ENCODE measurements at regions not wholly inside any gene's neighbourhood (a gene's known extent, or its start where the extent isn't known, plus 50 kb on each side); places are given as distances from the start of the nearest gene placed in this dataset.
"Not testable (repeated sequence)": the region's sequence is repeated elsewhere in the genome, so short reads cannot be mapped to it uniquely, and the experiment has no call there.

DNA sequence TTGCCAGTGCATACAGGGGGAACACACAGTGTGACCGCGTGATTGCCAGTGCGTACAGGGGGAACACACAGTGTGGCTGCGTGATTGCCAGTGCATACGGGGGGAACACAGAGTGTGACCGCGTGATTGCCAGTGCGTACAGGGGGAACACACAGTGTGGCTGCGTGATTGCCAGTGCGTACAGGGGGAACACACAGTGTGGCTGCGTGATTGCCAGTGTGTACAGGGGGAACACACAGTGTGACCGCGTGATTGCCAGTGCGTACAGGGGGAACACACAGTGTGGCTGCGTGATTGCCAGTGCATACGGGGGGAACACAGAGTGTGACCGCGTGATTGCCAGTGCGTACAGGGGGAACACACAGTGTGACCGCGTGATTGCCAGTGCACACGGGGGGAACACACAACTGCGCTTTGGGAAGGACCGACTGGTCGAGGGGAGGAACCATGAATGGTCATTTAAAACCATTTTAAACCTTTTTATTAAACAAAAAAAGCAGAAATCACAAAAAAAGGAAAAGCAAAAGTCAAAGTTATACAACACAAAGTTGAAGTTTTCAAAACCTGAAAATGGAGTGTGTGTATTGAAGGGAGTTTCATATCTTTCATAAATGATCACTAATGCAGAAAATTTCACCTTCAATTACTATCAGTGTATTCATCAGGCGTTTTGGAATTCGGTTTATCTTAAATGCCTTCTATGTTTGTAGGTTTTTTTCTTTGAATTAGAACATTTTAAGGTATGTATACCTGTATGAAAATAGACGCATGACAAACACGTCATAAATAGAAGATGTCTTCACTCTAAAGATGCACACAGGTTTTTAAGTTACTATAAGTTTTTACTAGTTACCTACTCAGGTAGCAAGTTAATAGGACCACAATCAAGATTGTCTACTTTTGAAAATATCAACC lies 141.0 kb downstream of the RTP5 start:
- DNase-seq: not testable (repeated sequence)

DNA sequence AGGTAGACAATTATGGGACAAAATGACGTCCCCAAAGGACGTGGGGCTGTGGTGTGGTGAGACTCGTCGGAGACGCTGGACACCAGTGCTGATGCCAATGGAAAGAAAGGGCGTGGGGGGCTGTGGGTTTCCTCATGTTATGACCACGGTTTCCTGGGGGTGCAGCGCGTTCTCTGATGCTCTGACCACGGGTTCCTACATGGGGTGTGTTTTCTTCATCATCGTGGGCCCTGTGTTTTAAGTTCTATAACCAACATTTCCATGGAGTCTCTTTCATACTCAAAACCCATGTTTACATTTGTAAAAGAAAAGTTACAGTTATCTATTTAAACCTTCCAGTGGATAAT lies 141.6 kb downstream of the RTP5 start:
- DNase-seq: no peak

DNA sequence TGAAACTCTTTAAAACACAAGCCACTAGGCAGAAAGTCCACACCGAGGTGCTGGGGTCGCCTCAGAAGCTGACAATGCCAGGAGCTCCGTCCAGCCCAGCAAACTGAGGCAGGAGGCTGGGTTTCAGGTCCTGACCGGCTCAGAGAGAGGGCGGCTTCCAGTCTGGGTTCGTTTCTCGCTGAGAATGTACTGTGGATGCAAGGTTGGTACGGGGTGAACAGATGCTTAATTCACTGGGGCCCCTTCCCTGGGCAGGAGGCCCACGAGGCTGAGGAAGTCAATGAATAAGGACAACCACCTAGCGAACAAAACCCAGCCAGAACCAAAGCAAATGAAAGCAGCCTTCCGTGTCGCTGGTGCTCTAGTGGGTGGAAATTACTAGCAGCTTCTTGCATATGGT lies 142.0 kb downstream of the RTP5 start:
- DNase-seq: no peak

- DNase-seq: no peak
Measured at GRCh38 chr2:242011991-242012764, 142.6 kb downstream of the RTP5 start.

- no peak for DNase-seq
Measured at GRCh38 chr2:242012956-242013764, 143.6 kb downstream of the RTP5 start.

GRCh38 chr2:242013771-242014170 lies 144.2 kb downstream of the RTP5 start:
- DNase-seq: no peak

DNA sequence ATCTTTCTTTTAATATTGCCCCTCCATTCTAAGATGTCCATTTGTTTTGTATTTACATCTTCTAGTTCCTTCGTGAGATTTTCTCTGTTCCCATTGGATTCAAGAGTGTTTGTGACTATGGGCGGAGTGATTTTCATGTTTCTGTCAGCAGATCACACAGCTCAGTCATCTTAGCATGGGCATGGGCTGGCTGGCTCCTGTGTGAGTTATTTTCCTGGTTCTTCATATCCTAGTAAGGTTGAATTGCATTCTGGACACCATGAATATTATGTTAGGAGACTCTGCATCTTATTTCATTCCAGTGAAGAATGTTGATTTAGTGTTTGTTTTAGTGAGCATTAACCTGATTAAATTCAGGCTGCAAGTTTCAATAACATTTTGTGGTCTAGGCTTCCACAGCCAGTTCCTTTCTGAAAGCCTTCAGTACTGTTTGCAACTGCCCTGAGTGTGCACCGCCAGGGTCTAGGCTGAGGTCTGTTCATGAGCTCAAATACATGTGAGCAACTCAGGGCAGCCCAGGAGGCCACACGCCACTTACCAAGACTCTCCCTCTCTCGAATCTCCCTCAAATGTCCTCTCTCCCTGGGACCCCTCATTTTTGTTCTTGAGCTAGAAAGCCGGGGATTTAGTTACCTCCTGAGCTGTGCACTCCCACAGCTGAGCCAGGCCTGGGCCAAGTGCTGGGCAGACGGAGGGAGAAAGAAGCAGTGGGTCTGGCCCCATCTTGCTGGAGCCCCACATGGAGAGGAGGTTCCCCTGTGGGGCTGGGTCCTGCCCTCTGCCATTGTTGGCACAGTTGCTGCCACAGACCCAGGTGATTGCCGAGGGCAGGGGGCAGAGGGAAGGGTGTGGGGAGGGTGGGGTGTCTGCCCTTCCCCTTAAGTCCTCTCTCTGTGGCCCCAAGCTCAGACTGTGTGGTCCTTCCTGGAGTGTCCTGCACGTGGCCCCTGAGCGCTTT lies 145.9 kb downstream of the RTP5 start:
- DNase-seq: peak; percentile 9

- DNase-seq: peak; percentile 2
Measured at GRCh38 chr2:242017086-242017485, 147.6 kb downstream of the RTP5 start.

GRCh38 chr2:242018416-242018815 lies 148.9 kb downstream of the RTP5 start:
- not testable (repeated sequence) for DNase-seq

DNA sequence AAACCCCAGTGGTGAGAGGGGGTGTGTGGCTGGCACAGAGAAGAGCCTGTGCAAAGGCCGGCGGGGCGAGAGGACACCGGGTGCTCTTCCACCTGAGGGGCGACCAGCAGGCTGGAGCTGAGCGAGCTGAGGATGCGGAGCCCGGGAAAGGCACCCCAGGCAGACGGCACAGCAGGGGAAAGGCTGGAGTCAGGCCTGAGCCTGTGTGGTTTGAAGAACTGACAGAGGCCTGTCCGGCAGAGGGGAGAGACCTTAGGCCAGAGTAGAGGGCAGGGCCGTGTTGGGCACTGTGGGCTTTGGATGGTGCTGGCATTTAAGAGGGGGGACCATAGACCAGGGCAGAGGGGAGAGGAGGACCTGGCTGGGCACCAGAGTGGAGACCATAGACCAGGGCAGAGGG lies 149.8 kb downstream of the RTP5 start:
- peak; percentile 7 for DNase-seq

- DNase-seq: peak; percentile 17
Measured at GRCh38 chr2:242020196-242021004, 150.9 kb downstream of the RTP5 start.

GRCh38 chr2:242022550-242023290 lies 153.2 kb downstream of the RTP5 start:
- peak; percentile 6 for DNase-seq

GRCh38 chr2:242024751-242025355 lies 155.3 kb downstream of the RTP5 start:
- DNase-seq: no peak

- DNase-seq: no peak
Measured at GRCh38 chr2:242027676-242028450, 158.3 kb downstream of the RTP5 start.

- no peak for DNase-seq
Measured at GRCh38 chr2:242029422-242030225, 160.1 kb downstream of the RTP5 start.

- DNase-seq: no peak
Measured at GRCh38 chr2:242030226-242030575, 160.7 kb downstream of the RTP5 start.

DNA sequence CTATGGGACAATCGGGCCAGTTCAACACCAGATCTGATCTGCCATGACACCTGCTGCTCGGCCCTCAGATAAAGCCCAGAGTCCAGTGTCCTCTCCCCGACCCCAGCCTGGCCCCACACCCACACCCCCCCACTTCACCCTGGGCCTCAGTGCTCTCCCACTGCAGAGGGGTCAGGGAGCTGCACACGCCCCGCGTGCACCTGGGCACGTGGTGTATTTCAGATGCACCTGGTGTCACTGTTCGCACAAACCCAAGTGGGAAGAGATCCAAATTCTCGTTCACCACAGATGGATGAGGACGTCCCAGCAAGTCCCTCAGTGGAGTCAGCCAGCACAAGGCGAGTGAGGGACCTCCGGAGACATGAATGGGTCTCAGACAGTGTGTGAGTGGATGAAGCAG lies 161.3 kb downstream of the RTP5 start:
- no peak for DNase-seq

DNA sequence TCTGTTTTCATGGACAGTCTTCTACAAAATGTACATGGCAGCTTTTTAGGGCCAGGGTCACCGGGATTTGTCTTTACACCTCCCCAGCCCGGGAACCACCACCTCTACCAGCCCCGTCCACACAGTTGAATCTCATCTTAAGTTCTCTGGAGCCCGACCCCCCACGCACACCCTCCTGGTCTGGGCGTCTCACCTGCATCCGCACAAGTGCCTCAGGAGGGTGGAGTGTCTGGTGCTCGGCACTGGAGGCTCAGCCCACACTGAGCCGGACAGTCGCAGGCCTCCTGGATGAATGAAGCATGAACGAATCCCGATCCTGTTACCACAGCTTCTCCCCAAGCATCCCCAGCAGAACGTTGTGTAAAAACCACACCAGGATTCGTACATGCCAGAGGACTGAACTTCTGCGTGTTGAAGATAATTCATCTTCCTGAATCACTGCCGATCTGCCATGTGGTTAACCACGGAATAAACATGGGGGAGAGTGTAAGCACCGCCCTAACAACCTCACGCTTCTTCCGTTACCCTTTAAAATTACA lies 162.0 kb downstream of the RTP5 start:
- peak; percentile 58 for DNase-seq

Measured in activated CD8-positive, alpha-beta memory T cell treated with anti-CD3 and anti-CD28 coated beads, Interleukin-2, amount 50 U/mL, for 4 hours (primary cell).